GM19025 (cell line): ENCODE measurements at regions not wholly inside any gene's neighbourhood (a gene's known extent, or its start where the extent isn't known, plus 50 kb on each side); places are given as distances from the start of the nearest gene placed in this dataset.

ENCODE experiments used
- ATAC-seq: cut with Tn5 transposase; IDR thresholded peaks from one replicate; pipeline ENCODE4 v1.9.1; 2021; ENCODE audit warnings: mild to moderate bottlenecking, low read depth, moderate library complexity; ENCODE audit not compliant: unreplicated experiment

DNA sequence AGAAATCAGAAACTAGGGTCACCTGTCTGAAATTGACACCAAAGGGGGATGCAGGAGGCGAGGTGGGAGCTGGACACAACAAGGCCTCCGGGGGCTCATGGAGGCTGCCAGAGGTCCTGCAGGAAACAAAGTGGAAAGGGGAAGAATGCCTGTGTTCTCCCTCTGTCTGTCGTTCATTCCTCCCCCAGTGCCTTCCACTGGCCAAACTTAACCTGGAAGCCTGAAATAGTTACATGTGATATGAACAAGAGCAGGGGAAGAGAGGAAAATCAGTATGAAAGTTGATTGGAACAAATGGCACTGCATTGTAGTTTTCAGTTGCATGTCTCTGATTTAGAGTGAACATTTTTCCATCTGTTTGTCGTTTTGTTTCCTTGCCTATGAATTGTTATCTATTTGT is 502.0 kb upstream of the CFAP20DC start:
- ATAC-seq, result no peak

GRCh38 chr3:59549962-59550361 is 500.1 kb upstream of the CFAP20DC start:
- ATAC-seq, result no peak

DNA sequence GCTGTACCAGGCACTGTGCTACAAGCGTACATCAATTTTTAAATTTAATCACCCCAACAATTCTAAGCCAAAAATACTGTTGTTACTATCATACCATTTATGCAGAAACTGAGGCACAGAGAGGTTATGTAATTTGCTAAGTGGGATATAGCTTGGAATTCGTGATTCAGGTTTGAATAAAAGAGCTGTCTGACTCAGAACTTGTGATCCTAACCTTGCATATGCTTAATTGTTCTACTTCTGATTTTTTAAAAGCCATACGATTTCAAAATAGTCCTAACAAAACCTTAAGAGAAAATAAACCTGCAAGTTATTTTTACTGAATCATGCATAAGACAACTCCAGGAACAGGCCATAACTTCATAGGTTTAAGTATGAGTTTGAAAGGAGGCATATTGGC is 498.0 kb upstream of the CFAP20DC start:
- ATAC-seq, result no peak

GRCh38 chr3:59546522-59546921 is 496.7 kb upstream of the CFAP20DC start:
- no peak for ATAC-seq

GRCh38 chr3:59545374-59545773 is 495.5 kb upstream of the CFAP20DC start:
- ATAC-seq, result no peak

GRCh38 chr3:59542276-59542675 is 492.5 kb upstream of the CFAP20DC start:
- ATAC-seq, result no peak

GRCh38 chr3:59540696-59541095 is 490.9 kb upstream of the CFAP20DC start:
- ATAC-seq, result peak; percentile 95

DNA sequence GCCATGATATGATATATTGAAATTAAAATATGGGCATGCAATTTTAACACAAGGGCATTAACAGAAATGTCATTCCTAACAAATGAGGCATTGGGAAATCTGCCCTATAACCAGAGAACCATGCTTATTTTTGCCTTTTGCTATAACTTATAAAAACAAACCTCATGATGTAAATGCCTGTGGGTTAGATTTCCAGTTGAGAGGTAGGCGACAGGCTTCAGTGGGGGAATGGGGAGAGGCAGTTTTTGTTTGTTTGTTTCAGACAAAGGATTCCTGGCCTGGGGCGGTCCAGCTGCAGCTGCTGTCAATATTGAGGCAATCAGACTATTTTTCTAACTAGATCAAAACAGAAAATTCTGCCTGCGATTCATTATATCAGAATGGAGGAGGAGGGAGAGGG is 490.4 kb upstream of the CFAP20DC start:
- no peak for ATAC-seq

DNA sequence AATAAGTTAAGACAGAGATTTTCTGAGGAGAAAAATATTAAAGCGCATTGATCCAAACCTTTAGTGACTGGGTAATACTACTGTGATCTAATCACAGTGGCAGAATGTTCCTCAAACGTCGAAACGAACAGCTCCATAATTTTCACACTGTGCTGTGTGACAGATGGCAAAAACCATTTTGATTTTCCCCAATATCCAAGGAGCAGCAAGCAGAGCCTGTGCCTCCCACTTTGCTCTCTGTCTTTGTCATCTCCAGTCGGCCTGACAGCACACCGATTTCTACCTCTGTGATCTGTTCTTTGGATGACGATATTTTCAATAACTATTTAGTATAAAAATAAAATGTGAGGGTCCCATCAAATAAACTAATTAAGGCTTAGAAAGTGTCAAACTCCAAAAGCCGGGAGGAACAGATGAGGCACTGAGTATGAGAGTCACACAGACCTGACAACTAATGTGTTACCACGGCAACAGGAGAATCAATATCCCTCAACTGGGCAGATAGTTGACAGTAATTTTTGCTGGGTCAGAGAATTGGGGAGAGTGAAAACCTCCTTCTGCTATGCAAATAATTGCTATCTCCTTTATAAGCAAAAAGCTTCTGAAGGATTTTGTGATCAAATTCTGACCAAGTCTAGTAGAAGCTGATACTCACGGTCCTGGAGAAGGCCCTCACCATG is 489.1 kb upstream of the CFAP20DC start:
- ATAC-seq, result no peak

DNA sequence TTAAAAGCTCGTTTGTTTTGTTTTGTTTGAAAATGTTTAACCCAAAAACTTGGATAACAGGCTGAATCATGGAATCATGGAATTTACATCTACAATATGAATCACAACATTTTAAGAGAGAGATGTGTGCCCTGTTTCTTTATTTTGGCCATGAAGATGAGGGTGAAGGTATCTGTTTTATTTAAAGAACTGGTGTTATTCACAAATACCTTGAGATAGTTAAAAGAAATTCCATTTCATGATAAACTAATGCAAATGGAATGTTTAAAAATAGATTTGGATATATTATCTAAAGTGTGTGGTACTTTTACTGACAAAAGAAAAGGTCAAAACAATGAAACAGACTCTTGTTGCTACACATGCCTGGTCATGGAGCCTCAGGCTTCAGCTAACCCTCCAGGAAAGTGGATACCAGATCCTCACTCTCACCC is 486.0 kb upstream of the CFAP20DC start:
- no peak for ATAC-seq

DNA sequence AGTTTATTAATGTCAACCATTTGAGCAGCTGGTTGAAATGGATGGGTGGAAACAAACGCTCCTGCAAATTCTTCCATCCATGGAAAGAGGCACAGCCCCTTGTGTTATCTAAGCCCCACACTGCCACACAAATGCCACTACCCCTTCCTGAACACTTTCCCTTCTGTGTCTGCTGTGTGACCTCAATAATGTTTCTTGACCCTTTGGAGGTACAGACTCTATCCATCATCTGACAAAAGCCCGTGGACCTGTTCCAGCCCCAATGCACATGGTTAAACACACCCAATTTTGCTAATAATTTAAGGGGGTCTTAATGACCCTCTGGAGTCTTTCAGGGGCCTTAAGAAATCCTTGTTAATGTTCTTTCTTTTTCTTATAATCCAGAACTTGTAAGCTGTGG is 482.2 kb upstream of the CFAP20DC start:
- ATAC-seq, result no peak

DNA sequence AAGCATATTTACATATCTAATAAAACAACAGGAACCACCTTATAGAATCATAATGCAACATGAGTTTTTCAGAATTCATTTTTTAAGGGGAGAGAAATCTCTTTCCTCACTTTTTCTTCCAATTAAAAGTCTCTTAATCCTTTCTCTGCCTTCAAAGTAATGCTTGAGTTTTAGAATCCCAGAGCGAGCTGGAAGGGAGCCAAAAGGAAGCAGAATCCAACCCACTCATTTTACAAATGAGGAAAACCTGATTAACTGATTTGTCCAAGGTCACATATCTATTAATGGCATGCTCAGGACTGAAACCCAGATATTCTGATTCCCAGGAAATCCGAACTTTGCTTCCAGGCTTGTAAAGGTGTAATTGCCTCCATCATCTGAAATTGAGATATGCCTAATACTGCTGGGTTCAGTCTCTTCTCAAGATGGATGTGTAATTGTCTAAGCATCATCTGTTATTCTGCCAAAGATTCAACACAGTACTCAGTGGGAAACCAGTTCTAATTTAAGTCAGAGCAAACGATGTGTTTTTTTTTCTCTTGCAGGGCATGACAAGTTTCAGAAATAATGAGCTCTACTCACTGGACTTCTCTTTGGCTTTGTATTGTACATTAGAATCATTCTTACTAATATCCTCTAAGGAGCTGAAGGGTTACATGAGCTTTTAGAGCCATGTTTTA is 481.4 kb upstream of the CFAP20DC start:
- ATAC-seq, result no peak

DNA sequence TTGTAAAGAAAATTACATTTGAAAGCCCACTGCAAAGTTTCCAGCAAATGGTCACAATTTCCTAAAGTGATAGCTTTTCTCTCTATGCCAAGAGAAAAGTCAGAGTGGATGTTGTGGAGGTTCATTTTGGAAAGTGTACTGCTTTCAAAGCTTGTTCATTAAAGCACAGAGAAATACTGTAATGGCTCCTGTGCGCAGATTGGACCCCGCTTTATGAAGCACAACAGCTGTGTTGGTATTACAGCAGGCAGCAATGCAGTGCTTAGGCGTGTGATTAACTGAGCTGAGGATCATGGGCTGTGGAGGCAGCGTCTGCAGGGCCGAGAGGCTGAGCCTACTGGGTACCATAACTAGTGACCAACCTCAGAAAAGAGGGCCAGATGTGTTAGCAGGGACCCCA is 478.4 kb upstream of the CFAP20DC start:
- no peak for ATAC-seq

GRCh38 chr3:59527493-59527892 is 477.7 kb upstream of the CFAP20DC start:
- ATAC-seq, result no peak

DNA sequence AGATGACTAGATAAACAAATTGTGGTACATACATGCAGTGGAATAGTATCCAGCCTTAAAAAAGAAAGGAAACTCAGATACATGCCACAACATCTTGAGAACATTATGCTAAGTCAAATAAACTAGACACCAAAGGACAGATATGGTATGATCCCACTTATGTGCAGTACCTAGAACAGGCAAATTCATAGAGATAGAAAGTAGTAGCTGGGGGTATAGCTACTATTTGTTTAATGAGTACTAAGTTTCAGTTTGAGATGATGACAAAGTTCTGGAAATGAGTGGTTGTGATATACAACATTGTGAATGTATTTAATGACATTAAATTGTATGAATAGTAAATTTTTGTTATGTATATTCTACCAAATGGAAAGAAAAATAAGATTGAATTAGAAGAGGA is 477.2 kb upstream of the CFAP20DC start:
- no peak for ATAC-seq

DNA sequence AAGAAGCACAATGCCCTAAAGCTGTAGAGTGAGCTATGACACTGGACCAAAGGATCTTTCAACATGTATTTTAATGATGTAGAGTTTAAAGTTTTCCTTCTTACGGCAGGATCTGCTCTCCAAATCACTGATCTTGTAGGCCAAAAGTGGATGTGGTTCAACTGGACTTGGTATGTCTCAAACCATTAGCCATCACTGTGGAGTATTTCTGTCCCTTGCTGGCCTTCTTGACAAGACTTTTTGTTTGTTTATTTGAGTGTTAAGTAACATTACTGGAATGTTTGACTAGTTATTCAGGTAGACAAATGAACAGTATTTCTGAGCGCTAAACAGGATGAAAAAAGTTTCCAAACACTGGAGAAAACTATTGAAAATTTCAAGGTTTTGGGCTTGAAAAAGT is 472.7 kb upstream of the CFAP20DC start:
- no peak for ATAC-seq

DNA sequence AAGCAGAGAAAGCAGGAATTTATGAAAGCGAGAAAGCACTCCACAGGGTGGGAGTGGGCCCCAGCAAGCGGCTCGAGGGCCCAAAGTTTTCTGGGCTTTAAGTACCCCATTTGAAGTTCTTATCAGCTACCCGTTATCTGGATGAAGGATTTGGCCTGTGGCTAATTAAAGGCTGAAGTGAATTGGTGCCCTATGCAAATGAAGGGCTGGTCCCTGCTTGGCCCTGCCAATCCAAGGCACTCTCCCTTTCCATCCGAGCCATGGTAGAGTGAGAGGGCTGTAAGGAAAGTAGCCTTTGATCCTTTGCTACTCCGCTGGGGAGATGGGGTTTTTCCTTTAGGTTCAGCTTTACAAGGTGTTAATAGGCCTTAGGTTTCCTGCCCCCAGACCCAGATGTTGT is 469.3 kb upstream of the CFAP20DC start:
- no peak for ATAC-seq

DNA sequence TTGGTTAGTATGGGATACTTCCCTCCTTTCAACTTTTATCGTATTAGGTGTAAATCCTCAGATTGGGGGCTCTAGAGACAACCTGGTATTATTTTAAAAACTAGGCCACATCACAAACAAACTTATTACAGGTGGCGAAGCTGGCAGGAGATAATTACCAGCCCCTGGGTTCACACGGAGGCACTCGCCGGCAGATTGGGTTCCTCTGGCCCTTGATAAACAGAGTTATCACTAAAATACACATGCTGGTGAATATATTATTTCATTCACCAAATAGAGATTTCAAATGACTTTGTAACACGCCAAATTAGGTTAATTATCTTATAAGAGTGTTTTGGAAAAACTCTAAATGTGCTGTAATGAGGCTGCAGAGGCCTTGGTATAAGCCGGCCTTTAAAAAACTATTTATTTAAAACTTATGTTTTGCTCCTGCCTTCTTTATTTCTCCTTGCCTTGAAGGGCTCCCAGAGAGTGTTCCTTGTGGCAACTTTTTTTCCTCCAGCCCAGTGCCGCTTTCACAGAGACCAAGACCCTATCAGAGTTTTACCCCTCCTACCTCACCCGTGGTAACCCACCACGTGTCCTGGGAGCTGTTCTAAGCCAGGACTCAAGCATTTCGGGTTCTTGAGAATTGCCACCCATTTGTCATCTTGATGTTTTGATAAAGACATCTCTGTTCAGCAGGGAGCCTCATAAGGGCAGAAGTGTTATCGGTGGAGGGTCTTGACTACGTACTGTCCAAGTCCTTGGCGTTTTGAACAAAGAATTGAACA is 468.6 kb upstream of the CFAP20DC start:
- ATAC-seq, result no peak

DNA sequence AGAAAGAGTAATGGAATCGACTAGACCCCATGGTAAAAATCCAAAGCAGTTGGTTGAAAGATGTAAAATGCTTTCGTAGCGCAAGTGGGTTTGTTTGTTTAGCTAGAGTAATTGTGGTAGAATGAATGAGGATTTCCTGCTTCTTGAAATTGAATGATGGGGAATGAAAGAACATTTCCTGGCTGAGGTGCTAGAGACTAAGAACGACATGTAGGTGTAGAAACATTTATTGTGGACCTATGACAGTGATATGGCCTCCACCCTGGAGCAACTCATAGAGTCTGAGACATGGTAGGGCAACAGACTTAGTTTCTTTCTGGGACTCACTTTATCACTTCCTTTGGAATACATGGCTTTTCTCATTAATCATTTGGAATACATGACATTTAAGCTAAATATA is 467.6 kb upstream of the CFAP20DC start:
- no peak for ATAC-seq

GRCh38 chr3:59515966-59516365 is 466.1 kb upstream of the CFAP20DC start:
- ATAC-seq, result no peak

- ATAC-seq, result no peak
Measured at GRCh38 chr3:59514865-59515482, 465.1 kb upstream of the CFAP20DC start.
